K562 (cell line): ENCODE measurements at regions not wholly inside any gene's neighbourhood (a gene's known extent, or its start where the extent isn't known, plus 50 kb on each side); places are given as distances from the start of the nearest gene placed in this dataset.

Experiments used
- ATAC-seq: fragments of 200-7000 bp; cut with Tn5 transposase; 3 replicates; pipeline ENCODE4 v1.9.1; 2020; ENCODE audit warnings: moderate library complexity
- BruUV-seq: library from RNA; stranded (reverse); fragments of 400-500 nt; replicated peaks from 2 replicates; lab custom pipeline; 2021; lab: Mats Ljungman, UMichigan
- CTCF ChIA-PET: fragments of 300-600 bp; formaldehyde crosslinking; extraction: SDS; loops from one replicate; lab custom pipeline; 2021; ENCODE audit warnings: low intra/inter-chr PET ratio; lab: Yijun Ruan, JAX
- POLR2A ChIA-PET: fragments of 300-600, 350-650 bp; sonication (Branson Sonifier 250); formaldehyde crosslinking; extraction: SDS; loops from one replicate; lab custom pipeline; 2021; ENCODE audit warnings: antibody characterized with exemption, inconsistent platforms; lab: Yijun Ruan, JAX
- DNase-seq, 4 experiments: peaks; one replicate each; pipeline versions ENCODE4 v3.0.0 to v3.0.0-alpha.2; 2011 to 2018; ENCODE audit warnings: low spot score in 3 of 4, mixed read lengths in 3 of 4; ENCODE audit errors: extremely low read depth in 1 of 4
- FAIRE-seq: peaks from 2 replicates; lab custom pipeline; 2011; peaks lifted over from hg19 to GRCh38; lab: Jason Lieb, UNC
- H2AFZ ChIP-seq: 2 replicates; pipeline ENCODE4 v1.6.0; 2011; ENCODE audit warnings: low read depth, low read length, control low read depth, inconsistent platforms
- H3K27ac ChIP-seq: fragments of 200-600 bp; 3 replicates; pipeline ENCODE4 v1.8.0; 2011; ENCODE audit warnings: low read depth, mild to moderate bottlenecking, control low read depth, inconsistent platforms, low read length, moderate library complexity, mixed read lengths; ENCODE audit errors: extremely low read depth
- H3K27me3 ChIP-seq, 2 experiments: fragments of 300-600 bp in 1 of 2; 2 replicates in 1 of 2; 3 replicates in 1 of 2; pipeline versions ENCODE4 v1.6.0 to v1.8.0; 2011; ENCODE audit warnings: inconsistent platforms in 2 of 2, low read length in 2 of 2, mild to moderate bottlenecking in 1 of 2, mixed read lengths in 1 of 2, moderate library complexity in 1 of 2; ENCODE audit not compliant: control insufficient read depth in 2 of 2, insufficient read depth in 2 of 2
- H3K36me3 ChIP-seq: fragments of 300-600 bp; 3 replicates; pipeline ENCODE4 v1.8.0; 2011; ENCODE audit warnings: mild to moderate bottlenecking, low read length, inconsistent platforms; ENCODE audit not compliant: control insufficient read depth, insufficient read depth
- H3K4me1 ChIP-seq, 2 experiments: fragments of 200-600 bp in 1 of 2; replicated peaks in 1 of 2; 2 replicates in 1 of 2; 3 replicates in 1 of 2; pipeline versions ENCODE4 v1.5.1 to v1.8.0; 2011; ENCODE audit warnings: inconsistent platforms in 2 of 2, low read length in 2 of 2, mild to moderate bottlenecking in 1 of 2, mixed read lengths in 1 of 2, moderate library complexity in 1 of 2; ENCODE audit not compliant: control insufficient read depth in 2 of 2, insufficient read depth in 2 of 2
- H3K4me2 ChIP-seq: 2 replicates; pipeline ENCODE4 v1.6.1; 2011; ENCODE audit warnings: low read length, control low read depth, inconsistent platforms, mixed read lengths; ENCODE audit not compliant: insufficient read depth
- H3K4me3 ChIP-seq: fragments of 200-600 bp; sonication (generic), shearing (Covaris generic); 2 replicates; pipeline ENCODE4 v1.5.1; 2016; ENCODE audit warnings: control low read depth, inconsistent platforms
- H3K79me2 ChIP-seq: fragments of 200-600 bp; 3 replicates; pipeline ENCODE4 v1.8.0; 2011; ENCODE audit warnings: low read length, inconsistent platforms; ENCODE audit not compliant: control insufficient read depth, insufficient read depth
- H3K9ac ChIP-seq, 2 experiments: 2 replicates each; pipeline versions ENCODE4 v1.6.0 to v1.6.1; 2011; ENCODE audit warnings: low read depth in 2 of 2, low read length in 2 of 2, control low read depth in 1 of 2, inconsistent platforms in 1 of 2, mild to moderate bottlenecking in 1 of 2, mixed read lengths in 1 of 2; ENCODE audit not compliant: insufficient read depth in 1 of 2
- H3K9me1 ChIP-seq: one replicate; pipeline ENCODE4 v1.6.0; 2011; ENCODE audit warnings: inconsistent platforms, mild to moderate bottlenecking, low read length, moderate library complexity; ENCODE audit not compliant: control insufficient read depth, insufficient read depth
- H3K9me3 ChIP-seq: replicated peaks from 2 replicates; pipeline ENCODE4 v1.5.1; 2011; ENCODE audit warnings: low read depth, low read length, inconsistent platforms; ENCODE audit not compliant: control insufficient read depth, insufficient read depth
- H4K20me1 ChIP-seq: replicated peaks from 2 replicates; pipeline ENCODE4 v1.6.1; 2011; ENCODE audit warnings: low read length, inconsistent platforms, mixed read lengths; ENCODE audit not compliant: control insufficient read depth, insufficient read depth
- CBX5 ChIP-seq: IDR thresholded peaks from 2 replicates; pipeline ENCODE4 v1.6.1; 2014; ENCODE audit warnings: low read depth, borderline replicate concordance
- NCOR1 ChIP-seq: fragments of 450-650 bp; IDR thresholded peaks from 2 replicates; pipeline ENCODE4 v1.6.1; 2016; ENCODE audit warnings: mild to moderate bottlenecking, moderate library complexity
- PKNOX1 ChIP-seq: fragments of 450-650 bp; IDR thresholded peaks from 2 replicates; pipeline ENCODE4 v1.6.1; 2016
- PRPF4 ChIP-seq: fragments of 200-400 bp; formaldehyde crosslinking; IDR thresholded peaks from one replicate; pipeline ENCODE4 v1.6.1; 2017; ENCODE audit warnings: low read length, low read depth, mild to moderate bottlenecking; ENCODE audit not compliant: insufficient read depth, poor library complexity, severe bottlenecking
- SRF ChIP-seq, 2 experiments: fragments of 250-450, 450-650 bp in 1 of 2; sonication (Bioruptor Pico) in 1 of 2; sonication (generic) in 1 of 2; formaldehyde crosslinking; IDR thresholded peaks; 2 replicates each; pipeline versions ENCODE4 v1.5.0 to v1.5.1; 2020 to 2022; ENCODE audit warnings: mild to moderate bottlenecking in 1 of 2, missing genetic modification reagents in 1 of 2
- STAT5B ChIP-seq: fragments of 250-450 bp; sonication (Bioruptor Pico); IDR thresholded peaks from 2 replicates; pipeline ENCODE4 v1.8.0; 2021; ENCODE audit warnings: mild to moderate bottlenecking, inconsistent platforms
- ZC3H8 ChIP-seq: fragments of 450-650 bp; IDR thresholded peaks from 2 replicates; pipeline ENCODE4 v1.6.1; 2017
- ZNF586 ChIP-seq: fragments of 450-650 bp; formaldehyde crosslinking; conservative IDR thresholded peaks from 2 replicates; pipeline ENCODE4 v1.4.0; 2020; ENCODE audit warnings: mild to moderate bottlenecking, moderate library complexity
- WGBS: fragments of 100-300 bp; shearing (Covaris generic); methylation state at CpG from one replicate; pipeline ENCODE4 v1.1.6; 2016; ENCODE audit warnings: low coverage, mixed read lengths; ENCODE audit not compliant: insufficient coverage; ENCODE audit errors: missing lambda C conversion rate; 5-methylcytosine and 5-hydroxymethylcytosine counted together
- in situ Hi-C: fragments of 300-500 bp; cut with MboI; formaldehyde crosslinking; loops from 4 replicates; pipeline ENCODE4 v1.15.0; 2018; ENCODE audit warnings: inconsistent platforms, mixed read lengths
- intact Hi-C: fragments of 100-400 bp; cut with micrococcal nuclease; formaldehyde crosslinking; loops from 2 replicates; pipeline ENCODE4 v1.14.2; 2022

DNA sequence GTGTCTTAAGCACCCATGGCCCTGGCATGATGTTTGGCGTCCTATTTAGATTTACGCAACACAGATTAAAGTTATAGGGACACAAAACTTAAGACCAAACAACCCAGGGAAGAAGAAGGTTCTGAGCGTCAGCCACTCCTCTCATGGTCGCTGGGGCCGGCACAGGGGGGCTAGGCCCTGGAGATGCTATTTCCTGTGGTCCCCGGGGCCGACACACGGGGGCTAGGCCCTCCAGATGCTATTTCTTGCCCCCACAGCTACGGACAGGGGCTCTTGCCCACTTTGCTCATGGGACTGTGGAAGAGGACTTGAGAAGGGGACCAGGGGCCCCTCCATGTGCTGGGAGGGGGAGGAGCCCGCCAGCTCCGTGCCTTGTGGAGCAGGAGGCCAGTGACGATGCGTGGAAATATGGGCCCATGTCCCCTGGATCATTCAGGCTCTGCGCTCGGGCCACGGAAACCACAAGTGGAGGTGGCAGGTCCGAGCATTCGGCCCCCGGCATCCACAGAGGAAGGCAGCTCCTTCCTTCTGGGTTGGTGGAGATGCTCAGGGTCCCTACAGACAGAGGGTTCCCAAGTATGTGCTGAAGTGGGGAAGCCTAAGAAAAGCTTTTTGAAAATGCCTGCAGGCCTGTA, 711.1 kb downstream of the BRD1 start:
- ChIA-PET CTCF (no interaction called here), POLR2A (no interaction called here)
- 1% methylated on average over 17 of the region's 19 CpGs for WGBS
- intact Hi-C loops, result no loop called here
- no peak for FAIRE-seq
- in situ Hi-C loops, result no loop called here
- H2AFZ ChIP-seq, result no peak overlapping the region
- no peaks in the 10 kb centered on the region for H3K4me1 ChIP-seq
- no peaks in the 10 kb centered on the region for H3K79me2 ChIP-seq
- H3K27me3 ChIP-seq, result peaks cover 4 to 43% of the 10 kb centered on the region in 2 experiments; a peak in 4 of 5 replicates
- no peaks in the 10 kb centered on the region for H3K36me3 ChIP-seq
- no peak overlapping the region for H3K27ac ChIP-seq
- H3K9me3 ChIP-seq, result no peaks in the 10 kb centered on the region
- no peak overlapping the region for H3K4me2 ChIP-seq
- H3K9me1 ChIP-seq, result no peaks in the 10 kb centered on the region
- H4K20me1 ChIP-seq, result no peaks in the 10 kb centered on the region
- H3K4me3 ChIP-seq, result no peak overlapping the region
- H3K9ac ChIP-seq, result no peak overlapping the region
- no TSS peak for BruUV-seq
- ATAC-seq, result no peak
- no peak for TF ChIP-seq CBX5
- no peak for TF ChIP-seq NCOR1
- TF ChIP-seq PRPF4, result no peak
- TF ChIP-seq ZC3H8, result no peak
- no peak for TF ChIP-seq ZNF586
- TF ChIP-seq SRF (CRISPR knock-in tag; IDR thresholded peaks at IDR 0.05), result no peak
- TF ChIP-seq STAT5B (CRISPR knock-in tag), result no peak
- no peak for TF ChIP-seq PKNOX1
- DNase-seq, result no peak
